T47D (cell line): ENCODE measurements at regions not wholly inside any gene's neighbourhood (a gene's known extent, or its start where the extent isn't known, plus 50 kb on each side); places are given as distances from the start of the nearest gene placed in this dataset.
A peak's percentile ranks its signal among the peaks of the same experiment; 100 is the strongest.

Source experiments
- DNase-seq, 2 experiments: peaks; one replicate each; pipeline versions ENCODE4 v3.0.0 to v3.0.0-alpha.2; 2011 to 2012; ENCODE audit warnings: low read depth in 1 of 2, low spot score in 1 of 2
- JUND ChIP-seq: IDR thresholded peaks from 2 replicates; pipeline ENCODE4 v1.6.1; 2012; ENCODE audit warnings: low read depth
- in situ Hi-C: cut with HindIII; loops from 2 replicates; pipeline ENCODE4 v1.10.0; 2016; ENCODE audit warnings: low sequenced_read_pairs, low pct_unique_long_range_greater_than_20kb

DNA sequence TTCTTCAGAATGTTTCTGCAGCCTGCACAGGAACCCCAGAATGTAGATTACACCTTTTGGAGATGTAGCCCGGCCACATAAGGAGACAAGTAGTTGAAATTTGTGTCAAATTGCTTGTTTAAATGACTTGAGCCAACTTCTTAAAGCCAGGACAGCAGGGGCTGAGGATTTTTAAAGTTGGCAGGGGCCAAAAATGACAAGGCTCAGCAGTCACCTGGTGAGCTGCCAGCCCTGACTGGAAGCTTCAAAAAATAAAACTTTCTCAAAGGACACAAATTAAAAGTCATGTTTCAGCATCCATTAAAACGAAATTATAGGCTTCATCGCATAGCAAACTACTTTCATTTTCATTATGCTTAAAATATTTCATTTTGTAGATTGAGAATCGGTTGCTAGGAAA is 340.3 kb upstream of the WWC1 start:
- DNase-seq: no peak
- TF ChIP-seq JUND: no peak
- in situ Hi-C loops: no loop called here

GRCh38 chr5:167952278-167952995 is 339.0 kb upstream of the WWC1 start:
- peak; percentile 41 to 91 for DNase-seq
- no peak for TF ChIP-seq JUND
- in situ Hi-C loops: no loop called here

GRCh38 chr5:167953151-167953798 is 338.2 kb upstream of the WWC1 start:
- DNase-seq: peak; percentile 29 to 93
- in situ Hi-C loops: no loop called here
- TF ChIP-seq JUND: no peak

DNA sequence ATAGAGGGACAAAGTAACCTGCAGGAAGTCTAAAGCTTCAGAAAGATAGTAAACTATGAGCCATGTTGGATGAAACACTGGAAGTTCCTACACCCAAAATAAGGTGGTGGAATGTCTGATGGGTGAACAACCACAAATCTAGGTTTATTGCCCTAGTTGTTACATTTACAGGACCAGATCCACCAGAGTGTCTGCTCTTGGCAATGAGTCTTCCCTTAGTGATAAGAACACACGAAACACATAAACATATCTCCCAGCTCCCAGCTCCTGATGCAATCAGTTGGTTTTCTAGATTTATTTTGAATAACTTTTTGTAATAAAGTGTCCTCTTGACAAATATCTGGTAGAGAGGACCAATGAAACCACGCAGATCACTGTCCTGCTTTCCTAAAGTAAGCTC is 329.7 kb upstream of the WWC1 start:
- in situ Hi-C loops: no loop called here
- DNase-seq: no peak
- TF ChIP-seq JUND: no peak

GRCh38 chr5:167964529-167964928 is 326.9 kb upstream of the WWC1 start:
- no peak for TF ChIP-seq JUND
- DNase-seq: peak; percentile 38 to 62
- in situ Hi-C loops: no loop called here

- DNase-seq: no peak
- in situ Hi-C loops: no loop called here
- TF ChIP-seq JUND: no peak
Observed at GRCh38 chr5:167965710-167966109, 325.7 kb upstream of the WWC1 start.

DNA sequence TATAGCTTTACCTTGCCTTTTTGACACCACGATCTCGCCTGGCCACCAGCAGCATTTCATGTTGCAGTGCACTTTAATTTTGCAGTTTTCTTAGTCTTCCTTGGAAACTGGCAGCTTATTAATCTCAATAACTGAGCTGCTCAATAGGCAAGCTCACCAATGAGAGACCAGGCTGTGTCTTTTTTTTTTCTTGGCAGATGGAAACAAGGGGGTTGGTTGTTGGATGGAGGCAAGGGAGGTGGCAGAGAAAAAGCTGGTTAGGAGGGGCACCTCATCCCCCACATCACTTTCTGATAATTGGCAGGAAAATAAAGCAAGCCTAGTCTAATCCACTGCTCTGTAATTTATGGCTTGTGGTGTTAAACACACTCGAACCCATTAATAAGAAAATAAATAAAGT is 324.5 kb upstream of the WWC1 start:
- DNase-seq: no peak
- TF ChIP-seq JUND: no peak
- in situ Hi-C loops: no loop called here

DNA sequence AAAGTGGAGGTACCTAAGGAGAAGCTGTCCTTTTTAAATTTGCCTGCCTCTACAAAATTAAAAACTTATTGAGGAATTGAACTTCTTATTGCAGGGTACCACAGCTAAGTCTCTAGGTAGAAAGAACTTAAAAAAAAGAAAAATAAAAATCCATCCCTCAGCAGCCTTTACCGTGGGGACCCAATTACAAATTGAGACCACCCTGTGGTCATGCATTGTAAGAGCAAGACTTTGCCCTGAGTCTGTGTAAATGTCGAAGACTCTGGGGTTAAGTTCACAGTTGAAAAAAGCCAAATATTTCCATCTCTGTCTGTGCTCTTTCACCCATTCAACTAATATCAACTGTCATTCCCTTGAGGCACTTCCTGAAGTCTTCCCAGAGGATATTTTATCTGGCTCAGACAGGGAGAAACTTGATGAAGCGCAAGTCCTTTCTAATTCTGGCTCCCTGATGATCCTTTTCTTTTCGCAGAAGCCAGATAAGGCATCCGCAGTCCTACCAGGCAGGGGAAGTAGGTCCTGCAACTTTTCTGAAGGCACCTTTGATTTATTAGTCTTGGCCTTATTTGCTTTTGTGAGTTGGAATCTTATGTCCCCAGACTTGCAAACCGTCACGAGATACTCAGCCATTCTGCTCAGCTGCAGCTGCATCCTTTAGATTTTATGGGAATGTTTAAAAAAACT is 323.8 kb upstream of the WWC1 start:
- TF ChIP-seq JUND: no peak
- DNase-seq: no peak
- in situ Hi-C loops: no loop called here

DNA sequence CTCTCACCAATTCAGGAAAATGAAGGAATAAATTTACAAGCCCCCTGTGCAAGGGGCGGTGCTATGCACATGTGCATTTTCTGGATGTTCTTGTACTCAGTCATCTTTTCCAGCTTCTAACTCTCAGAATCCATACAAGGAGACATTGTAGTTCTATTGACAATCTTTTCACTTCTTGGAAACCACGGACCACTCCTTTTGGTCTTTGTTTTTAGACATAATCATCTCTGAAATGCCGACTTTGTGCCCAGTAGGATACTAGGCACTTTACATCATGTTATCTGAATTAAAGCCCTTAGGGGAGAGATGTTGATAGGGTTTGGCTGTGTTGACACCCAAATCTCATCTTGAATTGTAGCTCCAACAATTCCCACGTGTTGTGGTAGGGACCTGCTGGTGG is 322.6 kb upstream of the WWC1 start:
- in situ Hi-C loops: no loop called here
- DNase-seq: no peak
- no peak for TF ChIP-seq JUND

GRCh38 chr5:167969998-167970397 is 321.4 kb upstream of the WWC1 start:
- DNase-seq: no peak
- TF ChIP-seq JUND: no peak
- in situ Hi-C loops: no loop called here

- in situ Hi-C loops: no loop called here
- TF ChIP-seq JUND: no peak
- no peak for DNase-seq
Observed at GRCh38 chr5:167971706-167972105, 319.7 kb upstream of the WWC1 start.

DNA sequence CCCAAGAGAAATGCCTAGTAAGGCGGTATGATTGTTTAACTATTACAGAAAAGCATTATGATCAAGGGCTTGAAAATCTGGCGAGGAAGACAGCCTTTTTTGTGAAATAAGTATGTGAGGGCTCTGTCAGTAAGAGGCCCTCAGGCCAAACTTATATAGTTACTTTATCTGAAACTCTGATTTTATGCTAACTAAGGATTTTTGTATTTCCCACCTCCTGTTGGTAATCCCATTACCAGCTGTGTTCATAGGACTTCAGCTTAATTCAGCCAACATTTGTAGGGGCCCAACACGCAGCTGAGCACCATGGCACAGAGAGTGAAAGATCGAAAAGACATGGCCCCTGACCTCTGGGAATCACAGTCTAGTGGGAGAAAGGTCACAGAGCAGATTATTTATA is 318.3 kb upstream of the WWC1 start:
- TF ChIP-seq JUND: no peak
- DNase-seq: no peak
- in situ Hi-C loops: no loop called here

DNA sequence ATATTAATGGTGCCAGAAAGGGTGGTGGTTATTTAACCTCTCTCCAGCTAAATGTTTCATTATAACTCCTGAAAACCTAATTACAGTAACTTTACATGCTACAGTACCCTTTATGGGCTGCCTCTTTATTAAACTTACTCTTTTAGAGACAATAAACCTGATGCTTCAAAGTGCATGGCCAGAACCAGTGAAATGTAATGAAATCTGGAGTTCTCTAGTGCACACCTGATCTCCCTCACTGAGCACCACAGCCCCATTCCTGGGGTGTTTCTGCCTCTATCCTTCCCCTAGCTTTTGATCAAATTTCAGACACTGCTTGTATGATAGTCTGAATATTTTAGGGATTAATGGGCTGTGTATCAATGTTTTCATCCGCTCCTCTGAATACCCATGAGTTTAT is 306.5 kb upstream of the WWC1 start:
- TF ChIP-seq JUND: no peak
- no peak for DNase-seq
- in situ Hi-C loops: no loop called here
